Brain pericyte (primary cell): ENCODE measurements at regions not wholly inside any gene's neighbourhood (a gene's known extent, or its start where the extent isn't known, plus 50 kb on each side); places are given as distances from the start of the nearest gene placed in this dataset.
"Not testable (repeated sequence)": the region's sequence is repeated elsewhere in the genome, so short reads cannot be mapped to it uniquely, and the experiment has no call there.

Experiments used
- DNase-seq: peaks from one replicate; pipeline ENCODE4 v3.0.0-alpha.2; 2012; ENCODE audit warnings: low read depth, low spot score

- not testable (repeated sequence) for DNase-seq
These were observed 148.3 kb upstream of the SEMA3D start for GRCh38 chr7:85335113-85335512.

GRCh38 chr7:85328456-85328998, 141.7 kb upstream of the SEMA3D start:
- no peak for DNase-seq

- no peak for DNase-seq
These were observed 137.4 kb upstream of the SEMA3D start for GRCh38 chr7:85324145-85324799.

DNA sequence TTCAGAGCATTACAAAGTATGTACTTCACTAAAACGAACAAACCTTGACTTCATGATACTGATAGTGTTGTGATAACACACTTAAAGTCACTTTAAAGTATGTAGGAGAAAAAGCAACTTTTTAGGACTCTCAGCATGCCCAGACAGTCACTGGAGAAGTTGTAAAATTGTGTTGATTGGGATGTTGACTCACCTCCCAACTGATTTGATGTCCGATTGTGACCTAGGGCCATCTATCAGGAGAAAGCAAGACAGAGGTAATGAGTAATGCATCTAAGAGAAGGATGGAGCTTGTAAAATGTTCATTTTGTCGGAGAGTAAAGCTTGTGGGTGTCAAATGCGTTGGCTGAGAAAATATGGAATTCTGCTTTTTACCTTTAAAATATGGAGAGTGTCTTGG, 135.4 kb upstream of the SEMA3D start:
- no peak for DNase-seq

GRCh38 chr7:85320699-85321476, 134.0 kb upstream of the SEMA3D start:
- DNase-seq = no peak

DNA sequence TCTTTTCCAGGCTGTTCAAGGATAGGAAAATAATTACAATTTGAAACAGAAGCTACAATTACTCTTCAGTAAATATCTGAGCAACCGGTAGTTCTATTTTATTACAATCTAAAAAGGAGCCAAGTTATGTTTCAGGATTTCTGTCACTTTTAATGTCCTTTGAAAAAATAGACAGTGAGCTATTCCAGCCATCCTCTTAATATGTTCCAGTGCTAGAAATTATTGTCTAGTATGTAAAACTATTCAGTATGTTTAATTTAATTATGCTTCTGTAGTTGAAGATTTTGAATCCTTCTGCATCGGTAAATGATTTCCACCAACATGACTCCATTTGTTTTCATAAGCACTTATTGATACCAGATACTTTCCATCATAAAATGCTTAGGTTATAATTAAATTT, 129.6 kb upstream of the SEMA3D start:
- no peak for DNase-seq

DNA sequence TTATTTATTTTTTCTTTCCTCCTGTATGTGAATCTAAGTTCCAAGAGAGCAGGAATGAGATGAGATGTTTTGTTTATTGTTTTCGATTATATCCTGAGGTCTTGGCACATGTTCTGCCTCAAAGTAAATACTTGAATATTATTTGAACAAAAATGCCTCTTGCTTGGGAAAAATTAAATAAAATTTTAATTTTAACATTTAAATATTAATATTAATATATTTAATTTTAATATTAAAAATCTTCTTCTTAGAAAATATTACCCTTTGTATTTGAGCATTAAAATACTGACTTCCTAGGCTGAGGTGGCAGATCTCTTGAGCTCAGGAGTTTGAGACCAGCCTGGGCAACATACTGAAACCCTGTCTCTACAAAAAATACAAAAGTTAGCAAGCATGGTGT, 123.4 kb upstream of the SEMA3D start:
- no peak for DNase-seq

DNA sequence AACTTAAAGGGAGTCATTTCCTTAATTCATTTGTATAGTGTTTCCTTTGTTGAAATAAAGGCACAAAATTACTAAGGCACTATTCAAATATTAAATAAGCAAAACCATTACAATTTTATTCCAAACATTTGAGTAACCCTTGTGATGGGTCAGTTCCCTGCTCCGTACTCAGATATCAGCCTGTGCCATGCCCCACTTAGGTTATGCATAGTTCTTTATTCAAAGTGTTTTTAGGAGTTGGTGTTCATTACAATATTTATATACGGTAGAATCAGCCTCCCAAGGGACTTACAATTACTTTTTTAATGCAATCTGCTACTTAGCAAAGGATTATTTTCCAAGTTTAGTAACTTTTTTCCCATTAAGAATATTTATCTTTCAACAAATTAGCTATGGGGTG, 119.3 kb upstream of the SEMA3D start:
- DNase-seq = no peak

DNA sequence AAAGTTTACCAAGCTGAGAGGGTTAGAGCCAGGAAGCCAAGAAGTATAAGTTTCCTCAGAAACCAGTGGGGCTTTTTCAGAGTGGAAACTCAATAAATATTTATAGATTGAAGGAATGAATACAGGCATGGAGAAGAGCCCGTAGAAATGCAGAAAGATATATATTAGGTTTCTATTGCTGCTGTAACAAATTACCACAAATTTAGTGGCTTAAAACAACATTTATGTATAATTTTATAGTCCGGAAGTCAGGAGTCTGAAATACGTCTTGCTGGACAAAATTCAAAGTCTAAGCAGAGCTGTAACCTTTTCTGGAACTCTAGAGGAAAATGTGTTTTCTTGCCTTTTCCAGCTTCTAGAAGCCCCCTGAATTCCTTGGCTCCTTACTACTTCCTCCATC, 107.3 kb upstream of the SEMA3D start:
- DNase-seq = no peak

DNA sequence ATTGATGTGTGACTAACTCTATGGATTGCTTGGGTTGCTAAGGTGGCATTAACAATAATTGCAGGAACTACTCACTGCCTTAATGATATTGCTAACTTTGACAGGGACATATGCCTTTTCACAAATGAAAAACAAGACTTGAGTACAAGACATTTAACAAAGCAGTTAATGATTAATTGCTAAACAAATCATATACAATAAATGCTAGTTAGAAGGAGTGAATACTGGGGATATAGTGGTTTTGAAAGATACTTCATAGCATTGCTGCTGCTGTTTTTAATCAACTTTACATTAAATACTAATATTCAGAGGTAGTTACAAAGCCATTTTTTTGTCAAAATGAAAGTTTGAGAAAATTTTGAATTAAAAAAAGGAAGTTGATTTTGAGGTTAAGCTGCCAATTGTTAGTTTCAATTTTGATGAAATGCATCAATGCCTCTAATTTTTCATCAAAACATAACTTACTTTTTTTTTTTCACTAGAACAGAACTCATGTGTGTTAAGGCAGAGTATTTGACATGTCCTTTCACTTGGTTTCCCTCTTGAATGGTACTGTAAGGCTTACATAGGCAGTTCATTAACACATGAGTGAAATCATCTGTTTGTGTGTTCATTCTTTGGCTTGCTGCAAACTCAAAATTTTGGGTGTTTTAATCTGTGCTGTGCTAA, 106.2 kb upstream of the SEMA3D start:
- DNase-seq = no peak

DNA sequence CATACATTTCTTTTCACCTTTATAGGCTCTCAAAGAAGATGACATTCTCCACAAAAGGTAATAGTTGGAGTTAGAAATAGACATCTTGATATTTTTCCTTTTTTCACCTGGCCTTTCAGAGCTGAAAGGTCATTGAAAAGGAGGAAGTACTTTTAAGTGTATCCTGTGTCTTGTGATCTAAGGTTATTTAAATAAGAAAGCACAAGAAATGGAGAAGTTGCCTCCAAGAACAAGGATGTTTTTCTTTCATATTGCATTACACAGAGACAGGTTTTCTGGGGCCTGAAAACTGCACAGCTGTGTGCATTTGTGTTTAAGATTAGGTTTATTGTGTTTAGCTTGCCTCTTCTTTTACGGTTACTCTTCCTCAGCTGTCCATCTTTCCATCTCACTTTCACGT, 103.4 kb upstream of the SEMA3D start:
- DNase-seq = no peak

DNA sequence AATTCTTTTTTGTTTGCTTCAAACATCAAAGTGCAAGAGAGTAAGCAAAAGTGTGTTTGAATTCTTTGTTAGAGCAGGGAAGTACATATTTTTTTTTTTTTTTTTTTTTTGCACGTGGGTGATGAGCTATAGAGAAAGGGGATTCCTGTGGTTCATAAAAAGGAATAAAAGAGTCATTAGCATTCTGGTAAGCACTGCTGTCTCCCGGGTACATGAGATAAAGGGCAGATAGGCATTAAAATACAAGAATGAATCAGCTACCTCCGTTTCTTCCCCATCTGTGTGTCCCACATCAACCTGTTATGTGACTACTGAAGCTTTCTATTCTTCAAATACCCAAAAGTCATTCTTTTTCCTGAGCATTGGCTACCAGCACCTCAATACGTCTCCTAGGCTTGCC, 102.4 kb upstream of the SEMA3D start:
- DNase-seq = no peak

- no peak for DNase-seq
These were observed 100.4 kb upstream of the SEMA3D start for GRCh38 chr7:85287106-85287825.

DNA sequence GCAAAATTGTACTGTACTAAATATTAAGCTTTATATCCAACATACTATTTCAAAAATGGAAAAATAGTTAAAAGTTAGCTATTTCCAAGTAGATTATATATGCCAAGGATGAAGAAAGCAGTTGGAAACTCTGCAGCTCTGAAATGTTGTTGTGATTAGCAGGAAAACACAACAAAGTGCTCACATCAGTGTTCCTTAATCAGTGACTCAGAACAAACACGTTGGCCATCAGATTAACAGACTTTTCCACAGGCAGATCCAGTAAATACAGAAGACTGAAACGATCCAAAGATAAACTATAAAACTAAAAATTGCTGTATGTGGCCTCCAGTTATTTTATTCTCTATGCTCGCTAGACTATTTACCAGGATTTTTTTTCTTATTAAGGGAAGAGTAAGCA, 99.6 kb upstream of the SEMA3D start:
- no peak for DNase-seq

DNA sequence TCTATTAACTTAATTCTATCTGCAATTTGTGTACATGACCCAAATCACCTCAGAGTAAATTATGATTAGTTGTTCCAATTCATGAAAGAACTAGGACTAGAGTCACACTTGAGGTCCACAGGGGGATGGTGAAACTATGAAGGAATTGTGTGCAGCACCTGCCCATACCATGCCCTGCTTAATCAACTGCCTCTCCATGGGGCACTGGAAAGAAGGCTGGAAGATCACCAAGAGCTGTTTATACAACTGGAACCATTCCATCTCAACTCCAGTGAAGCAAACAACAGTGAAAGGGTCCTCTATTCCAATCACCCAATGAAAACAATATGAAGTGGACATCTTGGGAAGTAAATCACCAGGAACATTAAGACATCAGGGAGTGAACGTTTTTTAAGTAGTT, 98.7 kb upstream of the SEMA3D start:
- no peak for DNase-seq

- no peak for DNase-seq
These were observed 88.3 kb upstream of the SEMA3D start for GRCh38 chr7:85275204-85275603.

GRCh38 chr7:85274454-85274853, 87.6 kb upstream of the SEMA3D start:
- DNase-seq = no peak

DNA sequence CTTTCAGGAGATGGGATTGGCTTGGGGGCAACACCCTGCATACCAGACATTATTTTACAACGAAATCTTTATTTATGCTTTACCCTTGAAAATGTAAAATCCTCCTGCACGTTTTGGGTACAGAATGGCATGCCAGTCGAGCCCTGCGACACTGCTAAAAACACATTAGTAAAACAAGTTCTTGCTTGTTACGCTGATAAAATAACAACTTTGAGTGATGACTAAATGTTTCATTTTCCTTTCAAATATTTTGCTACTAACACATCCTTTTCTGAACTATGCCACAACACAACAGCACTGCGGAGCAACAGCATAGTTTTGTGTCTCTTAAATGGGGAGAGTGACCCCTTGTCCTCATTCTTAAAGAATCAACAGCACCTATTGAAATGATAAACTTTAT, 76.0 kb upstream of the SEMA3D start:
- DNase-seq = no peak

GRCh38 chr7:85261336-85261735, 74.5 kb upstream of the SEMA3D start:
- no peak for DNase-seq

- DNase-seq = not testable (repeated sequence)
These were observed 62.9 kb upstream of the SEMA3D start for GRCh38 chr7:85249787-85250186.

GRCh38 chr7:85239109-85239508, 52.3 kb upstream of the SEMA3D start:
- no peak for DNase-seq

DNA sequence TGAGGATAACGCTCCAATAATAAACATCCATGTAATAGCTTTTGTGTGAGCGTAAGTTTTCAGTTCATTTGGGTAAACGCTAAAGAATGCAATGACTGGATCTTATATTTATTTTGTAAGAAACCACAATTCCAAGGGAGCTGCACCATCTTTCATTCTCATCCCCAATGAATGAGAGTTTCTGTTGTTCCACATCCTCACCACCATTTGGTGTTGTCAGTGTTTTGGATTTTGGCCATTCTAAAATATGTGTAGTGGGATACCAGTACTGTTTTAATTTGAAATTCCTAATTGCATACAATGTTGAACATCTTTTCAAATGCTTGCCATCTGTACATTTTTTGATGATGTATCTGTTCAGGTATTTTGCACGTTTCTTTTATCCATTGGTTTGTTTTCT, 50.9 kb upstream of the SEMA3D start:
- no peak for DNase-seq
